Neuronal stem cell (in vitro differentiated cells): ENCODE measurements at regions not wholly inside any gene's neighbourhood (a gene's known extent, or its start where the extent isn't known, plus 50 kb on each side); places are given as distances from the start of the nearest gene placed in this dataset.

Experiments used
- DNase-seq: peaks from one replicate; pipeline ENCODE4 v3.0.0-alpha.2; 2013; ENCODE audit warnings: low spot score
- H2AFZ ChIP-seq: one replicate; pipeline ENCODE4 v1.6.1; 2013; ENCODE audit warnings: mild to moderate bottlenecking, low read length, inconsistent platforms
- H2AK5ac ChIP-seq: 2 replicates; pipeline ENCODE4 v1.6.1; 2013; ENCODE audit warnings: low read depth, mild to moderate bottlenecking, inconsistent platforms, low read length, moderate library complexity, mixed read lengths
- H2BK120ac ChIP-seq: 2 replicates; pipeline ENCODE4 v1.6.1; 2013; ENCODE audit warnings: low read depth, mild to moderate bottlenecking, inconsistent platforms, low read length, moderate library complexity, mixed read lengths
- H2BK12ac ChIP-seq: one replicate; pipeline ENCODE4 v1.6.1; 2013; ENCODE audit warnings: low read length, inconsistent platforms
- H2BK15ac ChIP-seq: 2 replicates; pipeline ENCODE4 v1.6.1; 2013; ENCODE audit warnings: mild to moderate bottlenecking, low read length, inconsistent platforms, mixed read lengths
- H2BK5ac ChIP-seq: one replicate; pipeline ENCODE4 v1.6.1; 2013; ENCODE audit warnings: inconsistent platforms, mild to moderate bottlenecking, low read length, moderate library complexity
- H3K14ac ChIP-seq: one replicate; pipeline ENCODE4 v1.6.1; 2013; ENCODE audit warnings: low read length, inconsistent platforms
- H3K18ac ChIP-seq: 2 replicates; pipeline ENCODE4 v1.6.1; 2013; ENCODE audit warnings: low read length, inconsistent platforms
- H3K23ac ChIP-seq: 2 replicates; pipeline ENCODE4 v1.6.1; 2013; ENCODE audit warnings: low read depth, mild to moderate bottlenecking, mixed read lengths, low read length, inconsistent platforms; ENCODE audit not compliant: poor library complexity
- H3K27ac ChIP-seq: replicated peaks from 3 replicates; pipeline ENCODE4 v1.5.1; 2013; ENCODE audit warnings: low read length, inconsistent platforms
- H3K27me3 ChIP-seq, 3 experiments: 2 replicates each; pipeline ENCODE4 v1.6.1; 2013; ENCODE audit warnings: low read length in 3 of 3, mild to moderate bottlenecking in 2 of 3, inconsistent platforms in 1 of 3, low read depth in 1 of 3, mixed read lengths in 1 of 3, moderate library complexity in 1 of 3; ENCODE audit not compliant: control insufficient read depth in 3 of 3, insufficient read depth in 3 of 3
- H3K36me3 ChIP-seq, 2 donors: replicated peaks in 1 of 2; 2 replicates each; pipeline ENCODE4 v1.6.1; 2013; ENCODE audit warnings: low read length in 2 of 2; ENCODE audit not compliant: control insufficient read depth in 2 of 2, insufficient read depth in 2 of 2
- H3K4ac ChIP-seq: 2 replicates; pipeline ENCODE4 v1.6.1; 2013; ENCODE audit warnings: inconsistent platforms, mild to moderate bottlenecking, low read length, moderate library complexity
- H3K4me1 ChIP-seq, 2 donors: 1 replicate in 1 of 2; 2 replicates in 1 of 2; pipeline ENCODE4 v1.6.1; 2013; ENCODE audit warnings: low read length in 2 of 2, low read depth in 1 of 2; ENCODE audit not compliant: control insufficient read depth in 2 of 2, insufficient read depth in 1 of 2
- H3K4me2 ChIP-seq: one replicate; pipeline ENCODE4 v1.6.1; 2013; ENCODE audit warnings: mild to moderate bottlenecking, low read length, inconsistent platforms; ENCODE audit not compliant: insufficient read depth, poor library complexity, severe bottlenecking
- H3K4me3 ChIP-seq, 2 donors: 2 replicates each; pipeline ENCODE4 v1.5.1; 2013; ENCODE audit warnings: low read length in 2 of 2, mild to moderate bottlenecking in 2 of 2, inconsistent platforms in 1 of 2, moderate library complexity in 1 of 2
- H3K79me1 ChIP-seq: one replicate; pipeline ENCODE4 v1.6.1; 2013; ENCODE audit warnings: low read depth, mild to moderate bottlenecking, inconsistent platforms, low read length, moderate library complexity
- H3K9ac ChIP-seq: one replicate; pipeline ENCODE4 v1.6.1; 2013; ENCODE audit warnings: mild to moderate bottlenecking, low read depth, low read length, inconsistent platforms; ENCODE audit not compliant: poor library complexity
- H3K9me3 ChIP-seq, 2 donors: replicated peaks in 1 of 2; 2 replicates each; pipeline versions ENCODE3 to v1.6.1; 2013; ENCODE audit warnings: low read length in 2 of 2, mild to moderate bottlenecking in 2 of 2, inconsistent platforms in 1 of 2, low read depth in 1 of 2, mixed read lengths in 1 of 2, moderate library complexity in 1 of 2; ENCODE audit not compliant: control insufficient read depth in 2 of 2, insufficient read depth in 1 of 2
- H4K8ac ChIP-seq: one replicate; pipeline ENCODE4 v1.6.1; 2013; ENCODE audit warnings: low read depth, mild to moderate bottlenecking, inconsistent platforms, low read length, moderate library complexity
- H4K91ac ChIP-seq: one replicate; pipeline ENCODE4 v1.6.1; 2013; ENCODE audit warnings: low read length, low read depth, mild to moderate bottlenecking, inconsistent platforms; ENCODE audit not compliant: poor library complexity
- WGBS, 2 donors: extraction: QIAGEN DNeasy Blood & Tissue Kit; methylation state at CpG; one replicate each; pipeline ENCODE4 v1.1.7; 2013; ENCODE audit warnings: missing lambda C conversion rate in 2 of 2, mixed read lengths in 1 of 2; ENCODE audit not compliant: insufficient read length in 2 of 2, insufficient replicate concordance in 1 of 2; ENCODE audit errors: extremely low coverage in 2 of 2; 5-methylcytosine and 5-hydroxymethylcytosine counted together

DNA sequence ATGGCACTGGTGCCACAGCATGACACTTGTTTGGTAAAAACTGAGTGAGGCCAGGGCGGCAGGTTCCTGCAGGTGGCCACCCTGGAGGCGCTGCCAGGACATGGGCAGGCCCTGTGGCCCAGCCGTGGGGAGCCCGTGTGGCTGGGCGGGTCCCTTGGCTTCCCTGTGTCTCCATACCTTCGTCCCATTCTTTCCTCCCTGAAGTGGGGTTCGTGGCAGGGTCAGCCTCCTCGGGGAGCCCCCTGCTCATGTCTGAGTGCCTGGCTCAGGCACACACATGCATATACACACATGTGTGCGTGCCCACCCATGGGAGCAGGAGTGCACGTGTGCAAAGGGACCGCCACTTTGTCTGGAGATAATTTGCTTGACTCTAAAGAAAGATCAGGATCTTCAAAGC lies 86.5 kb upstream of the HDAC4 start:
- Histone ChIP-seq H3K4me3 (no peak overlapping the region), H3K23ac (peak overlapping the region; percentile 9), H4K91ac (no peak overlapping the region), H3K4me1 (peaks cover 1 to 17% of the 10 kb centered on the region in 2 donors), H3K79me1 (no peaks in the 10 kb centered on the region), H3K18ac (peak overlapping the region; percentile 61), H3K4me2 (no peak overlapping the region), H2AFZ (no peak overlapping the region), H2BK15ac (peak overlapping the region; percentile 38), H3K27ac (no peak overlapping the region), H3K9me3 (no peaks in the 10 kb centered on the region), H3K27me3 (peaks cover 0 to 32% (median 0%) of the 10 kb centered on the region in 3 experiments), H3K4ac (no peak overlapping the region), H2BK120ac (no peak overlapping the region), H3K36me3 (no peaks in the 10 kb centered on the region), H2AK5ac (peak overlapping the region; percentile 68), H3K9ac (no peak overlapping the region), H2BK12ac (peak overlapping the region; percentile 0), H2BK5ac (no peak overlapping the region), H3K14ac (peak overlapping the region; percentile 41), H4K8ac (no peak overlapping the region)
- WGBS, 2 donors, result no CpG with 5 or more reads among the region's 11 CpGs
- no peak for DNase-seq

- Histone ChIP-seq H3K27ac (no peak overlapping the region), H3K4me3 (no peak overlapping the region), H3K9me3 (no peaks in the 10 kb centered on the region)
These were observed 84.8 kb upstream of the HDAC4 start for GRCh38 chr2:239485622-239486021.

DNA sequence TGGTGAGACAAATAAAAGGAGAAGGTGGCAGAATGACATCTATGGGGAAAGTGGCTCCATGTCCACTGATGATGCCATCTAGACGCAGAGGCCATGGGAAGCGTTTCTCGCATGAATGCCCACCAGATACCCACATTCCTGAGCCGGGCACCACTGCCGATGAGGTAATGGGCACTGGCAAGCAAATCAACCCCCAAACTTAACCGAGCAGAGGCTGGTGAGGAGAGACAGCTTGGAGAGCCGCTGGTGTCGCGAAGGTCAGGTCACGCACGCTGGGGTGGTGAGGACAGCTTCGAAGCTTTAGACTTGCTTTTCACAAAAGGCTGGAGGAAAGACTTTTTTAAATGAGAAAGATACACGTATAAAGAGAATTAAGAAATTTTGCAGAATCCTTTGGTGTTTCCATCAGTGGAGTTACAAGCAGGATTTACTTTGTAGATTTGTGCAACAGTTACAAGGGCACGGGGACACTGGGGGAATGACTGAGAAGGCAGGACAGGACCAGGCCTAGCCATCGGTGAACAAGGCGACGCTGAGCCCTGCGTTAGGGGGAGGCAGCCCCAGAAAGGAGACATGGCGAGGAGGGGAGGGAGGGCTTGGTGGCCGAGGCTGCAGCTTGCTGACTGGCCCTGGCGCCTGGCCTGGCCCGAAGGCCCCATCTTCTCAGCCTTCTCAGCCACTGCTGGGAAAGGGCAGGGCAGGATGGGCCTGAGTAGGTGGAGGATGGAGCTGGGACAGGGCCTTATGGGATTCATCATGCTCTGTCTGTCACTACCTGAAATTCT lies 83.9 kb upstream of the HDAC4 start:
- H2BK15ac ChIP-seq, result no peak overlapping the region
- no peak overlapping the region for H2BK12ac ChIP-seq
- H3K9ac ChIP-seq, result no peak overlapping the region
- peaks cover 1 to 16% of the 10 kb centered on the region in 2 donors for H3K4me1 ChIP-seq
- no peak overlapping the region for H2BK120ac ChIP-seq
- no peak overlapping the region for H3K4ac ChIP-seq
- no CpG with 5 or more reads among the region's 22 CpGs for WGBS, 2 donors
- no peaks in the 10 kb centered on the region for H3K79me1 ChIP-seq
- no peak overlapping the region for H4K91ac ChIP-seq
- H3K27me3 ChIP-seq, result peaks cover 0 to 26% (median 0%) of the 10 kb centered on the region in 3 experiments
- H3K4me3 ChIP-seq, result no peak overlapping the region
- no peak overlapping the region for H2BK5ac ChIP-seq
- no peak overlapping the region for H3K27ac ChIP-seq
- H3K18ac ChIP-seq, result peak overlapping the region; percentile 36
- H3K36me3 ChIP-seq, result no peaks in the 10 kb centered on the region
- H3K14ac ChIP-seq, result no peak overlapping the region
- H3K23ac ChIP-seq, result no peak overlapping the region
- H2AFZ ChIP-seq, result no peak overlapping the region
- H2AK5ac ChIP-seq, result no peak overlapping the region
- H4K8ac ChIP-seq, result no peak overlapping the region
- no peaks in the 10 kb centered on the region for H3K9me3 ChIP-seq
- no peak overlapping the region for H3K4me2 ChIP-seq
- DNase-seq, result no peak

More at GRCh38 chr2:239485622-239486021, 84.8 kb upstream of the HDAC4 start:
- H2AFZ ChIP-seq, result no peak overlapping the region
- no peaks in the 10 kb centered on the region for H3K36me3 ChIP-seq
- peaks cover 0 to 32% (median 0%) of the 10 kb centered on the region in 3 experiments for H3K27me3 ChIP-seq
- WGBS, 2 donors, result no CpG with 5 or more reads among the region's 3 CpGs
- no peak overlapping the region for H3K23ac ChIP-seq
- no peak overlapping the region for H4K91ac ChIP-seq
- no peak overlapping the region for H3K4me2 ChIP-seq
- no peak for DNase-seq
- no peak overlapping the region for H3K18ac ChIP-seq
- H2BK15ac ChIP-seq, result no peak overlapping the region
- H2BK120ac ChIP-seq, result no peak overlapping the region
- H2AK5ac ChIP-seq, result no peak overlapping the region
- no peak overlapping the region for H4K8ac ChIP-seq
- H3K14ac ChIP-seq, result no peak overlapping the region
- no peak overlapping the region for H2BK12ac ChIP-seq
- no peaks in the 10 kb centered on the region for H3K79me1 ChIP-seq
- H3K4ac ChIP-seq, result no peak overlapping the region
- no peak overlapping the region for H2BK5ac ChIP-seq
- peaks cover 1 to 17% of the 10 kb centered on the region in 2 donors for H3K4me1 ChIP-seq
- no peak overlapping the region for H3K9ac ChIP-seq

DNA sequence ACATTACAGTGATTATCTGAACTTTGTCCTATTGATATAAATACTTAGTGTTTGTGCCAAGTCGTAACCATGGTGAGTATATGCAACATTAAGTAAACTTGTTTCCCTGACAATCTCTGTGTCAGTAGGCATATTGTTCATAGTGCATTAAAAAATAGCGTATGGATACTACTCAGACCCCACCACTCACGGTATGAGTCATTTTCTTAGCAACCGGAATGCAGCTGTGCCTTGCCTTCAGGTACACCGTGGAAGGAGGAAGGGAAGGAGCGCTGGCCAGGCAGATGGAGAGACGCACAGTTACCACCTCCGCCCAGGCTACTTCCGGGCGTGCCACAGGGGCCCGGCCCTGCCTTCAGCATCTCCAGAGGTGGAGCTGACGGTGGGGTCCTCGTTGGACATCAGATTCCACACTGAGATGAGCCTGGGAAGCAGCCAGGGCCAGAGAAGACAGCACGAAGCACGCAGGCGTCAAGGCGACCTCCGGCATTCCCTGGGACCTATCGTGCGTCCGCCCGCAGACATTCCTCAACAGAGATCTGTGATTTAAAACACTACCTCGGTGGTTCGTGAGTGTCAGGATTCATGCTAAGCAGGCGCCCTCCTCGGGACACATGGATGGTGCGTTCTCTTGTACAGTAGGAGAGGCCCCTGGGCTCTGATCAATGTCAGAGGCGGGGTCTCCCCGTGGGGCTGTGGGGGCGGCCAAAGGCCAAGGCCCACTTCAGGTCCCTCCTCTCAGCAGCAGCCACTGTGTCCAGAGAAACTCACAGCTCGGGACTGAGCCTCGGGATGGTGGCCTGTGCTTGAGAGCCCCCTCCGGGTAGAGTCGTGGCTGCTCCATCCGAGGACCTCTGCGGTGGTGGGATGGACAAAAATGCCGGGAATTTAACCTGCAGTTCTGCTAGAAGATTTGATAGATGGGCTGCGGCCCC lies 82.2 kb upstream of the HDAC4 start:
- Histone ChIP-seq H2BK12ac (no peak overlapping the region), H3K27ac (no peak overlapping the region), H3K14ac (peak overlapping the region; percentile 82), H3K9ac (peak overlapping the region; percentile 40), H3K4me1 (peaks cover 0 to 2% of the 10 kb centered on the region in 2 donors), H2BK5ac (no peak overlapping the region), H2AFZ (no peak overlapping the region), H3K79me1 (no peaks in the 10 kb centered on the region), H3K27me3 (peaks cover 0 to 11% (median 0%) of the 10 kb centered on the region in 3 experiments), H2BK120ac (peak overlapping the region; percentile 17), H4K91ac (no peak overlapping the region), H2BK15ac (peak overlapping the region; percentile 84), H3K23ac (no peak overlapping the region), H3K4me3 (no peak overlapping the region), H3K18ac (peak overlapping the region; percentile 84), H2AK5ac (peak overlapping the region; percentile 61), H3K9me3 (no peaks in the 10 kb centered on the region), H3K36me3 (no peaks in the 10 kb centered on the region), H4K8ac (no peak overlapping the region), H3K4me2 (no peak overlapping the region), H3K4ac (peak overlapping the region; percentile 81)
- WGBS, 2 donors, result no CpG with 5 or more reads among the region's 38 CpGs
- DNase-seq, result no peak
